Stimulated activated CD8-positive, alpha-beta memory T cell treated with anti-CD3 and anti-CD28 coated beads, Interleukin-4, amount 100 ng/mL, for 48 hours (primary cell): ENCODE measurements at regions not wholly inside any gene's neighbourhood (a gene's known extent, or its start where the extent isn't known, plus 50 kb on each side); places are given as distances from the start of the nearest gene placed in this dataset.
"Not testable (repeated sequence)": the region's sequence is repeated elsewhere in the genome, so short reads cannot be mapped to it uniquely, and the experiment has no call there.

Source experiments
- DNase-seq: peaks from one replicate; pipeline ENCODE4 v3.0.0-alpha.2; 2020

DNA sequence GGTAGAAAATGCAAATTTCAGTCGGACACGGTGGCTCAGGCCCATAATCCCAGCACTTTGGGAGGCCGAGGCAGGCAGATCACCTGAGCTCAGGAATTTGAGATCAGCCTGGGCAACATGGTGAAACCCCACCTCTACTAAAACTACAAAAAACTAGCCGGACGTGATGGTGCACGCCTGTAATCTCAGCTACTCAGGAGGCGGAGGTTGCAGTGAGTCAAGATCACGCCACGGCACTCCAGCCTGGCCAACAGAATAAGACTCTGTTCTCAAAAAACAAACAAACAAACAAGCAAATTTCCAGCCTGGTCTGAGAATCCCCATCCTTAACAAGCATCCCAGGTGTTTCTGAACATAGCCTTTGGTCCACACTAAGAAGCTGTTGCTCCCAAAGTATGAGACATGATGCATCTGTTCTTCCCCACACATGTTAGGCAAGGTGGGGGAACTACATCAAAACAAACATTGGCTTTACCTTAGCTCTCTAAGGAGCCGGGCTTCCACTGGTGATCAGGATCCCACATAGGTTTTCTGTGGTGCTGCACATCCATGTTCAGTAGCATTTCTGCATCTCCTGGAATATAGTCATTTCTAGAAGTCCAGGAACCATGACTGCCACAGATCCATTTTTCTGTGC is 92.5 kb upstream of the DMRT1 start:
- DNase-seq, result no peak

DNA sequence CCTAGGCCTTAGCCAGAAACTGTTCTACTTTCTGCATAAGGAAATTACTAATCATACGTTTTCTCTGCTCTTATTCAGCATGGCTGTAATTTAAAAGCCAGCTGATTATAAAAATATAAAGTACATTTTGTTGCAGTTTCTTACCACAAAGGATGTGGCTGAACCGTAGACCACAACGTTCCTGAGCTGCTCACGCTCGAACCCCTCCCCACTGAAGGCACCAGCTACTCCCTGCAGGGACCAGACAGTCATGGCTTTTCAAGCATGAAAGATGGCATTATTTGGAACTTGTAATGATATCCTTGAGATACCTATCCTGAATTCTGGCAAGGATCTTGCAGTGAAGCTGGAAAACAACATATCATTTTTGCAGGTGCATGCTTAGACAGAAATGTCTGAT is 91.8 kb upstream of the DMRT1 start:
- DNase-seq, result peak; percentile 31

DNA sequence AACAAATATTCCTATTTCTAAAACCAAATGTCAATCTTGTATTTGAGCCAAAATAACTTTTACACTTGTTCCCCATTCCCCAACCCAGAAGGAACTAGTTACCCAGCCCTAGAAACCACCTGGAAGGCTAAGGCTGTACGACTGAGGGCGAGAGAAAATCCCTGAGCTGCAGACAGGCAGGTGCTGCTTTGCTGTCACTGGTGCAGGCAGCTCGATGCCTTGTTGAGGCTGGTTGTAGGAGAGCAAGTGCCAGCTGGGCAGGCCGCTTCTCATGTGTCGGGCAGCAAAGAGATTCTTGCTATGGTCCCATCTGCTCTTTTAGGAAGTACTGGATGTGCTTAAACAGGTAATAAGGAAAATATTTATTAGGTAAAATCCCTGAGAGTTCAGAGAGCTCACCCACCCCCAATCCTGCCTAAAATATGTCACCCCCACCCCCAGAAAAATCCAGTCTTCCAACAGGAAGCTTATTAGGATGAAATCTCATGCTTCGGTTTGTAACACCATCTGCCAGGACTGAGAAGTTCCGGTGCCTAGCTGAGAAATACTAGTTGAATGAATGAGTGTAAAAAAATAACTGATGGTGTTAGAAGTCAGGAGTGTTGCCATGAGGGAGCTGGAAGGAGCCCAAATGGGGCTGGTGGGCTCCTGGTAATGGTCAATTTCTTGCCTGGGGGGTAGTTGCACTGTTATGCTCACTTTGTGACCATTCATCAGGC is 91.1 kb upstream of the DMRT1 start:
- DNase-seq, result no peak

DNA sequence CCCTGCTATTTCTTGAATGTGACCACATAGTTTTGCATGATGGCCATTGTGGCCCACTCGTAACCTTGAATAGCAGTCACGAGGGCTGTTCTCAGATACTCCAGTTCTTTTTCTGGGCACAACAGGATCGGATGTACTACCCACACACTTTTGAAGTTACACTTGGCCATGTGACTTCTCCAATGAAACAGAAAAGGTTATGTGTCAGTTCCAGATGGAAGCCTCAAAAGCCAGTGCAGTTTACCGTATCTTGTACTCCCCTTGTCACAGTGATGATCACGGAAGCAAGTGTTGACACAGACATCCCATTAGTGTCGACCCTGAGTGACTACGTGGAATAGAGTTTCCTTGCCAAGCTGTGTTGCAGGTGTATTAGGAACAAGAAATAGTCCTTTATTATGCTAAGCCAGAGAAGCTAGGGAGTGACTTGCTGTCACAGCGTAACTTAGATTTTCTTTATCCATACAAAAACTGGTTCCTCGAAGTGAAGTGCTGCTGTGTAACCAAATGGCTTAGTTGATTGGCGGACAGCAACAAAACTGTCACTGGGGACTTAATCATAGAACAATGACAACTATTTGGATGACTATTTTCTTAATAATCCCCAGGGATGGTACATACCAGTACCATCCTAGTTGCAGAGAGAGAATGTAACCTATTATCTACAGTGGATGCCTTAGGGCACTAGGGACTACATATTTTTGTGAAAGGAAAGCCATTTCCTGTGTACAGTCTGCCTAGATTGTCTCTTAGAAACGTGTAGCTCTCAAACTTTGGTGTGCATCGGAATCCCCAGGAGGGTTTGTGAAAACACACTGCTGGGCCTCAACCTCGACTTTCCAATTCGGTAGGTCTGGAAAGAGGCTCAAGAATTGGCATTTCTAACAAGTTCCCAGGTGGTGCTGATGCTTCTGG is 90.1 kb upstream of the DMRT1 start:
- no peak for DNase-seq

DNA sequence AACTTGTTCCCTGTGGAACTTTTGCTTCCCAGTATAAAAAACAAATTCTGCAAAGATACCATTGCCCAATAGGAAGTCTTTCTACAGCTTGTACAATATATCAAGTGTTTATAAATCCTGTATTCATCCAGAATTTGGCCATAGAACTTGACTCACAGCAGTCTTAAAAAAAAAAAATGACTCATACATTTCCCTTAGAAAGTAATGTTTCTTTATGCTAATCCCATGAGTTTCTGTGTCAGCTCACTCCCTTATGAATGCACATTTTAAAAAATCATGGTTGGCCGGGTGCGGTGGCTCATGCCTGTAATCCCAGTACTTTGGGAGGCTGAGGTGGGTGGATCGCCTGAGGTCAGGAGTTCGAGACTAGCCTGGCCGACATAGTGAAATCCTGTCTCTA is 89.3 kb upstream of the DMRT1 start:
- DNase-seq, result no peak

DNA sequence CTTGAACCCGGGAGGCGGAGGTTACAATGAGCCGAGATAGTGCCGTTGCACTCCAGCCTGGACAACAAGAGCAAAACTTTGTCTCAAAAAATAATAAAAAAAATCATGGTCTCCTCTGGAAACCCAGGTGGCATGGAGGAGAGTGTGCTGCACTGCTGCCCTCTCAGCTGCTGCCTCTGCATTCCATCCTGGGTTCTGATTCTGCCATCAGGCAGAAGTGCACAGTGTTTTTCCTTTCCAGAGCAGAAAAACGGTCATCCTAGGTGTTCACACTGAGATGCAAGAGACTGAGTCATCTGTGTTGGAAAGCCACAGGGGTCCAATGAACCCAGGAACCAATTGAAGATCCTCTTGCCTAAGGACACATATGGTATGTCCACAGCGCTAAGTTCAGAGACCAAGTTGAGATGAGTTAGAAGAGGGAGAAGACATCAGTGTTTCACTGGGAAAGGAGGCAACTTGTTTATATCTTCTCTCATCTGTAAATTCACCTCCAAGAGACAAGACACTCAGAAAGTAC is 88.8 kb upstream of the DMRT1 start:
- no peak for DNase-seq

DNA sequence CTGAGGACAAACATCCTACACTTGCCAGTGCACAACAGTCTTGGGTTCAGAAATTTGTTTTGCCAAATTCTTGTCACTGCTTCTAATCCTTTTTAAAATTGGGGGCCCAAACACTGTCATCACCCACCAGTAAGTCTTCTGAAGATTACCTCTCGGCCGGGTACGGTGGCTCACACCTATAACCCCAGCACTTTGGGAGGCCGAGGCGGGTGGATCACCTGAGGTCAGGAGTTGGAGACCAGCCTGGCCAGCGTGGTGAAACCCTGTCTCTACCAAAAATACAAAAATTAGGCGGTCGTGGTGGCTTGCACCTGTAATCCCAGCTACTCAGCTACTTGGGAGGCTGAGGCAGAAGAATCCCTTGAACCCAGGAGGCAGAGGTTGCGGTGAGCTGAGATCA is 87.8 kb upstream of the DMRT1 start:
- DNase-seq, result not testable (repeated sequence)

DNA sequence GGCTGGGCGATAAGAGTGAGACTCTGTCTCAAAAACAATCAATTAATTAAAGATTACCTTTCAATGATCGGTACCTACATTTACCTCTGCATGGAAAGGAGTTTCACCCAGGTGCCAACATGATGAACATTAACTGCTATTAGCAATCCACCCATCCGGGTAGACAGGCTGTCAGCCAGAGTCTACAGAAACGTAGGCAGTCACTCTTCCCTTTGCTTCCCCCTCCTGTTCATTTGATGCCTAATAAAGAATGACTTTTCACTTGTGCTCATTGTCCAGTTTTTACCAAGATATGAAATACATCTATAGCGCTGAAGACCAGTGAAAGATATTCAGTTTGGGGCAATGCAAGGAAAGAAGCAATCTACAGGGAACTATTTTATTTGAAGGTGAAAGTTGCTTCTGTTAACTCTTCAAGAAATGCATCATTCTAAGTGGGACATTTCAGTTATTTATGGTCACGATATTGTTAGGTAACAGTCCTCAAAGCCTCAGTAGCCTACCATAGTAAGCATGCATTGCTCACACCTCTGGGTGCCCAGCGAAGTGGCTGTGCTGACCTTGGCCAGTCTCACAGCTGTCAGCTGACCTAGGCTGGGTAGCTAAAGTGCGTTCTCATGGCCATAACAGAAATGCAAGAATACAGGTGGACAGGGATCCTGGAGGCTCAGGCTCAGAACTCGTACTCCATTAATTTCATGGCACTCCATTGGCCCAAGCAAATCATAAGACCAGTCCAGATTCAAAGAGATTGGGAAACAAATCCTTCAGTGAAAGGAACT is 87.2 kb upstream of the DMRT1 start:
- no peak for DNase-seq

DNA sequence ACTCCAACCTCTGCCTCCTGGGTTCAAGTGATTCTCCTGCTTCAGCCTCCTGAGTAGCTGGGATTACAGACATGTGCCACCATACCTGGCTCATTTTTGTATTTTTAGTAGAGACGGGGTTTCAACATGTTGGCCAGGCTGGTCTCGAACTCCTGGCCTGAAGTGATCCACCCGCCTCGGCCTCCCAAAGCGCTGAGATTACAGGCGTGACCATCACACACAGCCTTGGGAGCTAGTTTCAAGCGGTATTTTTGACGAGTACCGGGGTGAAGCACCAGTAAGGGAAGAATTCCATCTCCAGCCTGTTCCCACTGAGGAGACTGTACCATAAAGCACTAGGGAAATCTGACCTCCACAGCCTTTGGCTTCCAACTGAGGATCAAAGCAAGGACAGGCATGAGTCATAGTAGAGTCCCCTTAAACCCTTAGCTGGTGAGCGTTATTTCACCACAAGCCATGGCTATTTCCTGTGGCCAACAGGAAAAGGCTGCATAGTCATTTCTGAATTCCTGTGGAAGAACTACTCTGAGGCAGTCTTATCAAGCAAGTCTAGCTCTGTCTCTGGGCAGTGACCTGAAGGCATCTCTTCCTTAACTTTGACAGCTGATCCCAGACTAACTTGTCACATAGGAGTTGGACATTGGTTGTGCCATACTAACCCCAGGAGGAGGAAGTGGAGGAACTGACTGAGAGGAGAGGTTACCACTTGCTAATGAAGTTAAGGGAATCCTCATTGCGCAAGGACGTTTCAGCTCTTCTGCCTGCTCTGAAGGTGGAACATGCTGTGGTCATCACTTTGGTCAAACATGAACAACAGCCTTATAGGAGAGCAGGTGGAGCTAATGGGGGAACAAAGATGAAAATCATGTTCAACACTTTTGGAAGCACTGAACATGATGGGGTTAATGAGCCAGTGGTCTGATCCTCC is 85.8 kb upstream of the DMRT1 start:
- no peak for DNase-seq

DNA sequence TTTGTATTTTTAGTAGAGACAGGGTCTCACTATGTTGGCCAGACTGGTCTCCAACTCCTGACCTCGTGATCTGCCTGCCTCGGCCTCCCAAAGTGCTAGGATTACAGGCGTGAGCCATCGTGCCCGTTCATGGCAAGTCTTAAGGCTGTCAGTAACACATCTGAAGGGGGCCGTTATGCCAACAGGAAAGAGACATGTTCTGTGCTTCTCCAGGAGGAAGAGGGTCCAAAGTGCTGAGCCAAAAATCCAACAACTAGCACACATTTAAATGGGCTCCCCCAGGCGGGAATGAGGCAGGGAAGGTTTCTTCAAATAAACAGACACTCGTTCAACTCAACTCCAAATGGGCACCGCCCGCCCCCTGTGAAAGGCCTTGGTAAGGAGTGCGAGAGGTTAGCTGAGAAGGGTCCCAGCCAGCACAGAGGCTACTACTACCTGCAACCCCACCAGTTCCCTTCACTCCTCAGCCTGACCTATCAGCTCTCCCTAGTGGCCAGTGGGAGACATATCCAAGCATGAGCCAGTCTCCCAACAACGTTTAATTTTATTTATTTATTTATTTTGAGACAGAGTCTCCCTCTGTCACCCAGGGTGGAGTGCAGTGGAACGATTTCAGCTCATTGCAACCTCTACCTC is 84.1 kb upstream of the DMRT1 start:
- no peak for DNase-seq

DNA sequence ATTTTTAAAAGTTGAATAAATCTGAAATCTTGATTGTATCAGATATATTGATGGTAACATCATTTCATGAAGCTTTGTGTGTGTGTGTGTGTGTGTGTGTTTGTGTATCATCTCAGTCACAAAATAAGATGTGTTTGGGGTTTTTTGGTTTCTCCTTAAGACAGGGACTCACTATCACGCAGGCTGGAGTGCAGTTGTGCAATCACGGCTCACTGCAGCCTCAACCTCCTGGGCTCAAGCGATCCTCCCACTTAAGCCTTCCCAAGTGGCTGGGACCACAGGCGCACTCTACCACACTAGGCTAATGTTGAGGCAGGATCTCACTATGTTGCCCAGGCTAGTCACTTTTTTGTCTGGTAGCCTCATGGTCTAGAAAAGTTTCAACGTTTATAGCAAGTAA is 83.4 kb upstream of the DMRT1 start:
- DNase-seq, result no peak

DNA sequence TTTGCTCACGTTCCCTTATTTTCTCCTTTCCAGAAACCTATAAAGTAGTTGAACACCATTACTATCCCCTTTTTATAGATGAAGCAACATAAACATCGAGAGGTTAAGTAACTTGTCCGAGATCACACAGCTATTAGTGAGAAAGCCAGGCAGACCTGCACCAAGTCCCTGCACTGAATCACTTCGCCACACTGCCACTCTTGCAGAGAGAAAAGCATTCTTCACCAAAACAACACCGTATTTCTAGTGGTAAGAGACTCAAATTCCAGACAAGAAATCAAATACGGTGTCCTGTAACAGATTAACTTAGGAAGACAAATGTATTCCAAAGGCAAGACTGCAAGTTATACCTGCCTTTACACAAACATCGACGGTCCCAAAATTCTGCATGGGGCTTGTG is 82.0 kb upstream of the DMRT1 start:
- no peak for DNase-seq

DNA sequence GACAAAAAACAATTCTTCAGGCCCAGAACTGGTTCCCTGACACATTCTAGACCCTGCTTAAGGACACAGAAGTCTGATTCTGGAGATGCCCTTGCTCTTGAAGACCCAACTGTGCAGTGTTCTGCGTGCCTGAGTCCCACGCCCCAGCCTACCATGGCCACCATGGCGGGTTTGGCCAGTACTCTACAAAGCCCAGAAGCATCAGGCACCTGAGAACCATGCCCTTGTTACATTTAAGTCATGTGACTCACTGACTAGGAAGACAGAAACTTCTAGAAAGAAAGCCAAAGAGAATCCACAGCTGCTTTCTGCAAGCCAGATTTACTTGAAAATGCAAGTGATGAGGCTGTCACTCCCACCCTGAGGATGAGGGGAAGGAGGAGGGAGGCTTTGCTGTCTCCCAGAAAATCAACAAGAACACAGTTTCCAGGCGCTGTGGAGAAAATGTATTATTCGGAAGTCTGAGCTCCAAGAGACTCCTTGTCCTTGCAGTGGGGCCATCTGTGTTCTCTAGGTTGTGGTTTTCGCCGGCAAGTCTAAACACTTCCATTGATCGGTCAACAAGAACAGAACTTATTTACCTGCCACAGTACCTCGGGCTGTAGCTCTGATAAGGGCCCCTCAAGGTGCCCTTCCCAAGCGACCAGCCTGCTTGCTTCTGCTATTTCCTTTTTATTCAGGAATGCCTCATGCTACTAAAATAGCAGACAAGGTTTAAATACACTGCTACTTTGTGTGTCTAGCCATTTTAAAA is 81.3 kb upstream of the DMRT1 start:
- DNase-seq, result no peak

DNA sequence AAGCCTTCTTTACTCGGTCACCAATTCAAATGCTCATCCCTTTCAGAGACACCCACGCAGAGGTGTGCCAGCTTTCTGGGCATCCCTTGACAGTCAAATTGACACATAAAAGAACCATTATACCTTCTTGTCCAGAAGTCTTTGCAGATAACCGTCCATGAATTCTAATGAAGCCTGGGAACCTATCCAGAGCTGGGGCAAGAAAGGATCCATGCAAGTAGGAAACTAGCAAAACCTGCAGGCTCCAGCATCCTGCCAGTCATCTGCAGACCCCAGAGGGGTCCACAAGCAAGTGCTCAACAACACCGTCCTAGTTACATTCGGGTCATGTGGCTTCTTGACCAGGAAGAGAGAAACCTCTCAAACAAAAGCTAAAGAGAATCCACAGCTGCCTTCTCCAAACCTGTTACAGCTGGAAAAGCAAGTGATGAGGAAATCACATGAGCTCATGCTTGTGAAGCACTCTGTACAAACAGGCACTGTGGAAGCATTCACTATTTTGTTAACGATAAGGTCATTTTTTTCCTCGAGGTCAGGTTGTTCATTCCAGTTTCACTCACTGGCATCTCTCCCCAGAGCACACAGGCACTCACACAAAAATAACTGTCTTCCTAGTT is 80.2 kb upstream of the DMRT1 start:
- DNase-seq, result no peak

DNA sequence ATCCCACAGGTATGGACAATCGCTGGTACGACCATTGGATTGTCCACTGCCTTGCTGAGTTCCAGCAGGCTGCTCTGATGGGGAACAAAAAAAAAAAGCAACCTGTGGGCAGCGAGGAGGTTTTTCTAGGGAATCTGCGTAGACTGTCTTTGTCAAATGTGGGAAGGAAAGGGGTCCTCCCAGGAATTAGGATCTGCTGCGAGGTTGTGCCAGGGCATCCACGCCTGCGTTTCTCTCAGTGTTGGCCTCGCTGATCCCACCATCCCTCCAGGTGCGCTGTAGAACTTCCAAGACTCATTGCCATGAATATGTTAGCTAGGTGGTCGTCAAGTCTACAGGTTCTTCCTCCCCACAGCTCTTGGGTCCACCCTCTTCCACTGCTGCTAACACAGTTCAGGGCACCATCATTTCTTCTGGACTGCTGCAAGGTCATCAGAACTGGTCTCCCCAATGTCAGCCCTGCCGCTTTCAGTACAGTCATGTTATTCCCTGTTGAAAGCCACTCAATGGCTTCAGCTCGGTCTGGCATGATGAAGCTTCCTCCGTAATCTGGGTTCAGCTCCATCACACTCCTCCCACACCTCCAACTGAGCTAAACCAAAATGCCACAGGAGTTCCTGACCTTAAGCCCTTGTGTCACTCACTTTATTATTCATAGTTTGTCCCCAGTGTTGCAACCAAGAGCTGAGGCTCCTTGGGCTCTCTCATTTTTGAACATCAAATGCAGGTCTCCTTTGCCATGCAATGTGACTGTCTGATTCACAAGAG is 79.5 kb upstream of the DMRT1 start:
- no peak for DNase-seq

DNA sequence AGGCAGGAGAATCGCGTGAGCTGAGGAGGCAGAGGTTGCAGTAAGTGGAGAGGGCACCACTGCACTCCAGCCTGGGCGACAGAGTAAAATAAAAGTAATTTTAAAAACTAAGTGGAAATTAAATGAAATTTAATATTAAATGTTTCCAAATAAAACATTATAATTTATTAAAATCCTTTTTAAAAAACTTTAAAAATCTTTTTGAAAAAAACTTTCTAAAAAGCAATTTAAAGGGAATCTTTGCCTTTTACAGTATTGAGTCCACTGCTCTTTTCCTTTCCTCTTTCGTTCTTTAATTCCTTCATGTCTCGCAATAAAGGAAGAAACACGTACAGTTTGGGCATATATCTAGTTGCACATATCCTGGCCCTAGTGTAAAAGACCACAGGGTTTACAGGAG is 77.8 kb upstream of the DMRT1 start:
- DNase-seq, result no peak

DNA sequence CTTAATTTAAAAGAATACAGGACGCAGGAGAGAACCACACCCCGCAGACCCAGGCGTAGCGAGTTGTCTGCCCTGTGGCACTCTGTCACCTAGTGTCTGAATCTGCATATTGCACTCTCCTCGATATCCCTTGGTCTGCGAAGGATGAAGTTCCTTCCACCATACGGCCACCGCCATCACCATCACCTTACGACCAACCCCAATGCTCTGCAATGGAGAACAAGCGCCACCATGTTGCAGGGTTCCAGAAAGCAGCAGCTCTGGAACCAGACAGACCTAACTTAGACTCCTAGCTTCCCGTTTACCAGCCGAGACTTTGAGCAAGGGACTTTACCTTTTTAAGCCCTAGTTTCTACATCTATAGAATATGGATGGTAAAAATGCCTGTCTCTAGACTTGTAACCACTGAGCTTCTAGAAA is 77.4 kb upstream of the DMRT1 start:
- peak; percentile 43 for DNase-seq

DNA sequence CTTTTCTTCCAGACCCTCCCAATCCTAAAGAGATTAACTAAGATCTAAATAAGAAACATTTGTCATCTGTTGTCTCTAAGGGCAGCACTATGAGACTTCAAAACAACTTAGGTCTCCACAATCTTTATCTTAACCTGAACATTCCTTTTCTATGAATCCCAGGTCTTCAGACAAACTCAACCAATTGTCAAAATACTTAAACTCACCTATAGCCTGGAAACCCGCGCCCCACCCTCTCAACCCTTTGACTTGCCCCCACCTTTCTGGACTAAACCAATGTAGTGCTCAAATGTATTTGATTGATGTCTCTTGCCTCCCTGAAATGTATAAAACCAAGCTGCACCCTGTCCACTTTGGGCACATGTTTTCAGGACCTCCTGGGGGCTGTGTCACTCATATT is 76.5 kb upstream of the DMRT1 start:
- DNase-seq, result no peak

DNA sequence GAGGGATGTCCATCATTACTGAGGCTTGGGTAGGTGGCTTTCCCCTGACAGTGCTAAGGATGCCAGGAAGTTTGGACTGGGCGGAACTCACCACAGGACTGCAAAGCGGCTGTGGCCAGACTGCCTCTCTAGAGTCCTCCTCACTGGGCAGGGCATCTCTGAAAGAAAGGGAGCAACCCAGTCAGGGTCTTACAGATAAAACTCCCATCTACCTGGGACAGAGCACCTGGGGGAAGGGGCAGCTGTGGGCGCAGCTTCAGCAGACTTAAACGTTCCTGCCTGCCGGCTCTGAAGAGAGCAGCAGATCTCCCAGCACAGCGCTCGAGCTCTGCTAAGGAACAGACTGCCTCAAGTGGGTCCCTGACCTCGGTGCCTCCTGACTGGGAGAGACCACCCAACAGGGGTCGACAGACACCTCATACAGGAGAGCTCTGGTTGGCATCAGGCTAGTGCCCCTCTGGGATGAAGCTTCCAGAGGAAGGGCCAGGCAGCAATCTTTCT is 74.4 kb upstream of the DMRT1 start:
- DNase-seq, result not testable (repeated sequence)
